CD8-positive, alpha-beta memory T cell (primary cell): ENCODE measurements at regions not wholly inside any gene's neighbourhood (a gene's known extent, or its start where the extent isn't known, plus 50 kb on each side); places are given as distances from the start of the nearest gene placed in this dataset.

ENCODE experiments used
- CTCF ChIA-PET: fragments of 350-600 bp; sonication (Branson Sonifier 250); formaldehyde crosslinking; loops from one replicate; lab custom pipeline; 2021; ENCODE audit warnings: antibody characterized with exemption; lab: Charles Lee
- POLR2A ChIA-PET: fragments of 350-600 bp; sonication (Branson Sonifier 250); formaldehyde crosslinking; loops from one replicate; lab custom pipeline; 2021; ENCODE audit warnings: antibody characterized with exemption; lab: Charles Lee
- DNase-seq, 5 donors: peaks; one replicate each; pipeline versions ENCODE4 v3.0.0 to v3.0.0-alpha.2; 2020 to 2022; ENCODE audit warnings: mixed read lengths in 1 of 5
- H3K27ac ChIP-seq: one replicate; pipeline ENCODE4 v1.7.0; 2013; ENCODE audit warnings: low read depth, mild to moderate bottlenecking, low read length, moderate library complexity
- H3K27me3 ChIP-seq: 2 replicates; pipeline ENCODE4 v1.7.0; 2013; ENCODE audit warnings: low read length, mild to moderate bottlenecking; ENCODE audit not compliant: insufficient read depth, poor library complexity, severe bottlenecking
- H3K36me3 ChIP-seq: 2 replicates; pipeline ENCODE4 v1.7.0; 2013; ENCODE audit warnings: mild to moderate bottlenecking, low read length, moderate library complexity; ENCODE audit not compliant: insufficient read depth
- H3K4me1 ChIP-seq: 2 replicates; pipeline ENCODE4 v1.7.0; 2013; ENCODE audit warnings: mild to moderate bottlenecking, low read length, moderate library complexity; ENCODE audit not compliant: insufficient read depth
- H3K4me3 ChIP-seq: 2 replicates; pipeline ENCODE4 v1.7.0; 2013; ENCODE audit warnings: mild to moderate bottlenecking, low read length
- H3K9me3 ChIP-seq: 2 replicates; pipeline ENCODE4 v1.7.0; 2013; ENCODE audit warnings: mild to moderate bottlenecking, low read length
- H3K27ac Mint-ChIP-seq, 8 donors: one replicate each; pipeline ENCODE4 v1.8.0; 2020 to 2021; ENCODE audit warnings: mixed read lengths in 8 of 8, mild to moderate bottlenecking in 6 of 8, inconsistent platforms in 3 of 8, moderate library complexity in 3 of 8
- H3K27me3 Mint-ChIP-seq, 2 donors: one replicate each; pipeline ENCODE4 v1.8.0; 2020 to 2021; ENCODE audit warnings: mixed read lengths in 2 of 2, mild to moderate bottlenecking in 1 of 2, moderate library complexity in 1 of 2
- H3K36me3 Mint-ChIP-seq, 3 donors: one replicate each; pipeline ENCODE4 v1.8.0; 2020 to 2021; ENCODE audit warnings: mixed read lengths in 3 of 3, inconsistent platforms in 1 of 3, mild to moderate bottlenecking in 1 of 3
- H3K4me1 Mint-ChIP-seq, 3 donors: one replicate each; pipeline ENCODE4 v1.8.0; 2020 to 2021; ENCODE audit warnings: mixed read lengths in 3 of 3, inconsistent platforms in 1 of 3, mild to moderate bottlenecking in 1 of 3
- H3K4me3 Mint-ChIP-seq, 7 donors: one replicate each; pipeline ENCODE4 v1.8.0; 2020 to 2021; ENCODE audit warnings: mixed read lengths in 7 of 7, mild to moderate bottlenecking in 6 of 7, moderate library complexity in 4 of 7, inconsistent platforms in 2 of 7
- H3K9me3 Mint-ChIP-seq, 5 donors: one replicate each; pipeline ENCODE4 v1.8.0; 2020 to 2022; ENCODE audit warnings: mixed read lengths in 5 of 5, mild to moderate bottlenecking in 3 of 5, moderate library complexity in 2 of 5, inconsistent platforms in 1 of 5

- Histone ChIP-seq H3K36me3 (no peaks in the 10 kb centered on the region), H3K4me1 (peaks cover 19% of the 10 kb centered on the region), H3K9me3 (no peaks in the 10 kb centered on the region), H3K27ac (no peak overlapping the region), H3K27me3 (no peaks in the 10 kb centered on the region), H3K4me3 (no peak overlapping the region)
- H3K4me1 Mint-ChIP-seq, result peaks cover 13 to 37% (median 25%) of the 10 kb centered on the region in 3 donors
- peaks cover 0 to 4% (median 0%) of the 10 kb centered on the region in 5 donors for H3K9me3 Mint-ChIP-seq
- peak overlapping the region in 2 of 8 donors; percentile 96 for H3K27ac Mint-ChIP-seq
- POLR2A ChIA-PET, result no interaction called here
- DNase-seq, result peak in 4 of 5 donors; percentile 43 to 73 (median 64)
- peak overlapping the region in 3 of 7 donors; percentile 49 to 77 (median 67) for H3K4me3 Mint-ChIP-seq
- H3K27me3 Mint-ChIP-seq, result no peaks in the 10 kb centered on the region
- peaks cover 0 to 4% (median 0%) of the 10 kb centered on the region in 3 donors for H3K36me3 Mint-ChIP-seq
- CTCF ChIA-PET, result no interaction called here
These were observed 201.0 kb upstream of the ADARB2 start for GRCh38 chr10:1938317-1938716.

- no peaks in the 10 kb centered on the region for H3K27me3 Mint-ChIP-seq
- H3K27me3 ChIP-seq, result no peaks in the 10 kb centered on the region
- peaks cover 0 to 4% (median 0%) of the 10 kb centered on the region in 3 donors for H3K36me3 Mint-ChIP-seq
- DNase-seq, result no peak
- H3K4me3 ChIP-seq, result no peak overlapping the region
- no peak overlapping the region for H3K27ac ChIP-seq
- H3K4me3 Mint-ChIP-seq, result no peak overlapping the region
- H3K36me3 ChIP-seq, result no peaks in the 10 kb centered on the region
- H3K4me1 ChIP-seq, result peaks cover 19% of the 10 kb centered on the region
- H3K9me3 Mint-ChIP-seq, result peaks cover 0 to 4% (median 0%) of the 10 kb centered on the region in 5 donors
- ChIA-PET CTCF (no interaction called here), POLR2A (no interaction called here)
- peak overlapping the region in 1 of 8 donors; percentile 22 for H3K27ac Mint-ChIP-seq
- peaks cover 13 to 38% (median 29%) of the 10 kb centered on the region in 3 donors for H3K4me1 Mint-ChIP-seq
- no peaks in the 10 kb centered on the region for H3K9me3 ChIP-seq
These were observed 198.6 kb upstream of the ADARB2 start for GRCh38 chr10:1935912-1936311.

- no peak for DNase-seq
- H3K36me3 Mint-ChIP-seq, result no peaks in the 10 kb centered on the region
- Histone ChIP-seq H3K27ac (no peak overlapping the region), H3K9me3 (no peaks in the 10 kb centered on the region), H3K4me3 (no peak overlapping the region), H3K27me3 (no peaks in the 10 kb centered on the region), H3K36me3 (no peaks in the 10 kb centered on the region), H3K4me1 (no peaks in the 10 kb centered on the region)
- peak overlapping the region in 1 of 7 donors; percentile 74 for H3K4me3 Mint-ChIP-seq
- peaks cover 2 to 19% (median 19%) of the 10 kb centered on the region in 3 donors for H3K4me1 Mint-ChIP-seq
- ChIA-PET POLR2A (no interaction called here), CTCF (no interaction called here)
- no peaks in the 10 kb centered on the region for H3K27me3 Mint-ChIP-seq
- peaks cover 0 to 4% (median 0%) of the 10 kb centered on the region in 5 donors for H3K9me3 Mint-ChIP-seq
- H3K27ac Mint-ChIP-seq, result no peak overlapping the region
These were observed 195.9 kb upstream of the ADARB2 start for GRCh38 chr10:1933215-1933614.

- H3K27me3 ChIP-seq, result no peaks in the 10 kb centered on the region
- H3K27me3 Mint-ChIP-seq, result peaks cover 0 to 2% of the 10 kb centered on the region in 2 donors
- peaks cover 0 to 3% (median 0%) of the 10 kb centered on the region in 5 donors for H3K9me3 Mint-ChIP-seq
- H3K4me3 Mint-ChIP-seq, result peak overlapping the region in 3 of 7 donors; percentile 8 to 74 (median 47)
- ChIA-PET CTCF (no interaction called here), POLR2A (no interaction called here)
- H3K4me3 ChIP-seq, result no peak overlapping the region
- H3K4me1 ChIP-seq, result no peaks in the 10 kb centered on the region
- no peaks in the 10 kb centered on the region for H3K36me3 Mint-ChIP-seq
- H3K27ac ChIP-seq, result no peak overlapping the region
- DNase-seq, result no peak
- H3K36me3 ChIP-seq, result no peaks in the 10 kb centered on the region
- peak overlapping the region in 1 of 8 donors; percentile 85 for H3K27ac Mint-ChIP-seq
- peaks cover 0 to 18% (median 16%) of the 10 kb centered on the region in 3 donors for H3K4me1 Mint-ChIP-seq
- no peaks in the 10 kb centered on the region for H3K9me3 ChIP-seq
These were observed 195.4 kb upstream of the ADARB2 start for GRCh38 chr10:1932692-1933094.

GRCh38 chr10:1928606-1929005 is 191.3 kb upstream of the ADARB2 start:
- Histone ChIP-seq H3K4me1 (no peaks in the 10 kb centered on the region), H3K36me3 (no peaks in the 10 kb centered on the region), H3K9me3 (no peaks in the 10 kb centered on the region), H3K27me3 (no peaks in the 10 kb centered on the region), H3K27ac (no peak overlapping the region), H3K4me3 (no peak overlapping the region)
- ChIA-PET CTCF (no interaction called here), POLR2A (no interaction called here)
- H3K27me3 Mint-ChIP-seq, result peaks cover 0 to 6% of the 10 kb centered on the region in 2 donors
- H3K36me3 Mint-ChIP-seq, result no peaks in the 10 kb centered on the region
- H3K4me3 Mint-ChIP-seq, result no peak overlapping the region
- no peaks in the 10 kb centered on the region for H3K9me3 Mint-ChIP-seq
- no peak for DNase-seq
- peaks cover 0 to 13% (median 12%) of the 10 kb centered on the region in 3 donors for H3K4me1 Mint-ChIP-seq
- no peak overlapping the region for H3K27ac Mint-ChIP-seq

- no peaks in the 10 kb centered on the region for H3K27me3 ChIP-seq
- no peak overlapping the region for H3K4me3 ChIP-seq
- Mint-ChIP-seq H3K27ac (no peak overlapping the region), H3K4me3 (no peak overlapping the region), H3K36me3 (no peaks in the 10 kb centered on the region), H3K9me3 (peaks cover 0 to 2% (median 0%) of the 10 kb centered on the region in 5 donors), H3K4me1 (peaks cover 0 to 3% (median 2%) of the 10 kb centered on the region in 3 donors), H3K27me3 (peaks cover 0 to 6% of the 10 kb centered on the region in 2 donors)
- no peaks in the 10 kb centered on the region for H3K4me1 ChIP-seq
- ChIA-PET CTCF (no interaction called here), POLR2A (no interaction called here)
- no peaks in the 10 kb centered on the region for H3K36me3 ChIP-seq
- no peaks in the 10 kb centered on the region for H3K9me3 ChIP-seq
- H3K27ac ChIP-seq, result no peak overlapping the region
- DNase-seq, result no peak
These were observed 186.7 kb upstream of the ADARB2 start for GRCh38 chr10:1923998-1924397.

- Mint-ChIP-seq H3K36me3 (no peaks in the 10 kb centered on the region), H3K4me3 (no peak overlapping the region), H3K27ac (no peak overlapping the region), H3K27me3 (peaks cover 0 to 6% of the 10 kb centered on the region in 2 donors), H3K4me1 (peaks cover 0 to 3% (median 2%) of the 10 kb centered on the region in 3 donors), H3K9me3 (peaks cover 0 to 2% (median 0%) of the 10 kb centered on the region in 5 donors)
- ChIA-PET POLR2A (no interaction called here), CTCF (no interaction called here)
- Histone ChIP-seq H3K36me3 (no peaks in the 10 kb centered on the region), H3K4me3 (no peak overlapping the region), H3K27ac (no peak overlapping the region), H3K9me3 (no peaks in the 10 kb centered on the region), H3K4me1 (no peaks in the 10 kb centered on the region), H3K27me3 (no peaks in the 10 kb centered on the region)
- no peak for DNase-seq
These were observed 186.3 kb upstream of the ADARB2 start for GRCh38 chr10:1923586-1923985.

GRCh38 chr10:1920941-1921340 is 183.6 kb upstream of the ADARB2 start:
- Mint-ChIP-seq H3K27ac (no peak overlapping the region), H3K4me3 (no peak overlapping the region), H3K36me3 (no peaks in the 10 kb centered on the region), H3K27me3 (peaks cover 0 to 6% of the 10 kb centered on the region in 2 donors), H3K9me3 (peaks cover 0 to 2% (median 0%) of the 10 kb centered on the region in 5 donors), H3K4me1 (peaks cover 0 to 3% (median 2%) of the 10 kb centered on the region in 3 donors)
- Histone ChIP-seq H3K9me3 (no peaks in the 10 kb centered on the region), H3K27me3 (no peaks in the 10 kb centered on the region), H3K4me3 (no peak overlapping the region), H3K4me1 (no peaks in the 10 kb centered on the region), H3K27ac (no peak overlapping the region), H3K36me3 (no peaks in the 10 kb centered on the region)
- POLR2A ChIA-PET, result no interaction called here
- DNase-seq, result no peak
- CTCF ChIA-PET, result no interaction called here
